Activated naive CD8-positive, alpha-beta T cell treated with anti-CD3 and anti-CD28 coated beads, Interleukin-2, amount 10 ng/mL, durations not matched to agents 7 days and 5 days (primary cell): ENCODE measurements at regions not wholly inside any gene's neighbourhood (a gene's known extent, or its start where the extent isn't known, plus 50 kb on each side); places are given as distances from the start of the nearest gene placed in this dataset.

Experiments
- ATAC-seq: fragments of 150-1000 bp; cut with Tn5 transposase; one replicate; pipeline ENCODE4 v1.10.0; 2021; ENCODE audit warnings: low read depth, moderate library complexity
- POLR2A ChIA-PET: fragments of 350-600 bp; sonication (Branson Sonifier 250); formaldehyde crosslinking; loops from one replicate; lab custom pipeline; 2021; ENCODE audit warnings: antibody characterized with exemption; lab: Charles Lee
- DNase-seq: peaks from one replicate; pipeline ENCODE4 v3.0.0; 2021
- H3K27ac Mint-ChIP-seq: one replicate; pipeline ENCODE4 v1.8.0; 2022; ENCODE audit warnings: mild to moderate bottlenecking, mixed read lengths
- H3K27me3 Mint-ChIP-seq: one replicate; pipeline ENCODE4 v1.8.0; 2022; ENCODE audit warnings: mild to moderate bottlenecking, moderate library complexity, mixed read lengths
- H3K36me3 Mint-ChIP-seq: one replicate; pipeline ENCODE4 v1.8.0; 2021; ENCODE audit warnings: mild to moderate bottlenecking, mixed read lengths
- H3K4me1 Mint-ChIP-seq: one replicate; pipeline ENCODE4 v1.8.0; 2021; ENCODE audit warnings: mixed read lengths
- H3K4me3 Mint-ChIP-seq: one replicate; pipeline ENCODE4 v1.8.0; 2022; ENCODE audit warnings: mild to moderate bottlenecking, moderate library complexity, mixed read lengths
- H3K9me3 Mint-ChIP-seq: one replicate; pipeline ENCODE4 v1.8.0; 2021; ENCODE audit warnings: mixed read lengths

- Mint-ChIP-seq H3K27me3 (no peaks in the 10 kb centered on the region), H3K4me1 (no peaks in the 10 kb centered on the region), H3K27ac (no peak overlapping the region), H3K4me3 (no peak overlapping the region), H3K36me3 (no peaks in the 10 kb centered on the region), H3K9me3 (no peaks in the 10 kb centered on the region)
- POLR2A ChIA-PET, result no interaction called here
- DNase-seq (no peak), ATAC-seq (no peak)
These were observed 867.3 kb downstream of the PCDH18 start for GRCh38 chr4:136664988-136665387.

- H3K9me3 Mint-ChIP-seq, result no peaks in the 10 kb centered on the region
- H3K27ac Mint-ChIP-seq, result no peak overlapping the region
- DNase-seq (no peak), ATAC-seq (no peak)
- H3K27me3 Mint-ChIP-seq, result no peaks in the 10 kb centered on the region
- H3K4me1 Mint-ChIP-seq, result no peaks in the 10 kb centered on the region
- POLR2A ChIA-PET, result no interaction called here
- H3K36me3 Mint-ChIP-seq, result no peaks in the 10 kb centered on the region
- no peak overlapping the region for H3K4me3 Mint-ChIP-seq
These were observed 869.8 kb downstream of the PCDH18 start for GRCh38 chr4:136662539-136662938.

- no peaks in the 10 kb centered on the region for H3K9me3 Mint-ChIP-seq
- H3K27me3 Mint-ChIP-seq, result no peaks in the 10 kb centered on the region
- H3K4me1 Mint-ChIP-seq, result no peaks in the 10 kb centered on the region
- DNase-seq, result no peak
- POLR2A ChIA-PET, result no interaction called here
- H3K27ac Mint-ChIP-seq, result no peak overlapping the region
- no peak overlapping the region for H3K4me3 Mint-ChIP-seq
- no peak for ATAC-seq
- no peaks in the 10 kb centered on the region for H3K36me3 Mint-ChIP-seq
These were observed 878.5 kb downstream of the PCDH18 start for GRCh38 chr4:136653640-136654406.

GRCh38 chr4:136651932-136652331 lies 880.4 kb downstream of the PCDH18 start:
- Mint-ChIP-seq H3K27me3 (no peaks in the 10 kb centered on the region), H3K4me3 (no peak overlapping the region), H3K36me3 (no peaks in the 10 kb centered on the region), H3K27ac (no peak overlapping the region), H3K9me3 (no peaks in the 10 kb centered on the region), H3K4me1 (no peaks in the 10 kb centered on the region)
- ATAC-seq, result no peak
- no peak for DNase-seq
- POLR2A ChIA-PET, result no interaction called here

- Mint-ChIP-seq H3K27ac (no peak overlapping the region), H3K36me3 (no peaks in the 10 kb centered on the region), H3K27me3 (no peaks in the 10 kb centered on the region), H3K4me3 (no peak overlapping the region), H3K4me1 (no peaks in the 10 kb centered on the region), H3K9me3 (no peaks in the 10 kb centered on the region)
- ATAC-seq, result no peak
- POLR2A ChIA-PET, result no interaction called here
- no peak for DNase-seq
These were observed 881.0 kb downstream of the PCDH18 start for GRCh38 chr4:136651278-136651667.

- Mint-ChIP-seq H3K9me3 (no peaks in the 10 kb centered on the region), H3K27ac (no peak overlapping the region), H3K4me3 (no peak overlapping the region), H3K27me3 (no peaks in the 10 kb centered on the region), H3K36me3 (no peaks in the 10 kb centered on the region), H3K4me1 (no peaks in the 10 kb centered on the region)
- DNase-seq (no peak), ATAC-seq (no peak)
- POLR2A ChIA-PET, result no interaction called here
These were observed 881.6 kb downstream of the PCDH18 start for GRCh38 chr4:136650541-136651277.

- DNase-seq (no peak), ATAC-seq (no peak)
- no peak overlapping the region for H3K4me3 Mint-ChIP-seq
- no peaks in the 10 kb centered on the region for H3K36me3 Mint-ChIP-seq
- no peaks in the 10 kb centered on the region for H3K4me1 Mint-ChIP-seq
- POLR2A ChIA-PET, result no interaction called here
- no peak overlapping the region for H3K27ac Mint-ChIP-seq
- H3K27me3 Mint-ChIP-seq, result no peaks in the 10 kb centered on the region
- no peaks in the 10 kb centered on the region for H3K9me3 Mint-ChIP-seq
These were observed 888.0 kb downstream of the PCDH18 start for GRCh38 chr4:136644279-136644678.

- ATAC-seq (no peak), DNase-seq (no peak)
- no peaks in the 10 kb centered on the region for H3K27me3 Mint-ChIP-seq
- H3K4me3 Mint-ChIP-seq, result no peak overlapping the region
- H3K4me1 Mint-ChIP-seq, result no peaks in the 10 kb centered on the region
- POLR2A ChIA-PET, result no interaction called here
- H3K36me3 Mint-ChIP-seq, result no peaks in the 10 kb centered on the region
- H3K9me3 Mint-ChIP-seq, result no peaks in the 10 kb centered on the region
- H3K27ac Mint-ChIP-seq, result no peak overlapping the region
These were observed 888.9 kb downstream of the PCDH18 start for GRCh38 chr4:136643416-136643815.

- Mint-ChIP-seq H3K9me3 (no peaks in the 10 kb centered on the region), H3K27ac (no peak overlapping the region), H3K36me3 (no peaks in the 10 kb centered on the region), H3K27me3 (no peaks in the 10 kb centered on the region), H3K4me3 (no peak overlapping the region), H3K4me1 (no peaks in the 10 kb centered on the region)
- ATAC-seq (no peak), DNase-seq (no peak)
- POLR2A ChIA-PET, result no interaction called here
These were observed 895.1 kb downstream of the PCDH18 start for GRCh38 chr4:136637071-136637777.

GRCh38 chr4:136636155-136636554 lies 896.1 kb downstream of the PCDH18 start:
- Mint-ChIP-seq H3K4me3 (no peak overlapping the region), H3K27me3 (no peaks in the 10 kb centered on the region), H3K9me3 (no peaks in the 10 kb centered on the region), H3K4me1 (no peaks in the 10 kb centered on the region), H3K36me3 (no peaks in the 10 kb centered on the region), H3K27ac (no peak overlapping the region)
- DNase-seq (no peak), ATAC-seq (no peak)
- POLR2A ChIA-PET, result no interaction called here

- H3K27ac Mint-ChIP-seq, result no peak overlapping the region
- H3K4me1 Mint-ChIP-seq, result no peaks in the 10 kb centered on the region
- DNase-seq (no peak), ATAC-seq (no peak)
- no peak overlapping the region for H3K4me3 Mint-ChIP-seq
- no peaks in the 10 kb centered on the region for H3K27me3 Mint-ChIP-seq
- POLR2A ChIA-PET, result no interaction called here
- H3K9me3 Mint-ChIP-seq, result no peaks in the 10 kb centered on the region
- no peaks in the 10 kb centered on the region for H3K36me3 Mint-ChIP-seq
These were observed 898.2 kb downstream of the PCDH18 start for GRCh38 chr4:136634121-136634520.

GRCh38 chr4:136599890-136600289 lies 932.4 kb downstream of the PCDH18 start:
- Mint-ChIP-seq H3K9me3 (peaks cover 2% of the 10 kb centered on the region), H3K27me3 (peaks cover 1% of the 10 kb centered on the region), H3K4me1 (no peaks in the 10 kb centered on the region), H3K27ac (no peak overlapping the region), H3K4me3 (no peak overlapping the region), H3K36me3 (no peaks in the 10 kb centered on the region)
- POLR2A ChIA-PET, result no interaction called here
- ATAC-seq (no peak), DNase-seq (no peak)

- ATAC-seq, result no peak
- H3K9me3 Mint-ChIP-seq, result no peaks in the 10 kb centered on the region
These were observed 941.9 kb downstream of the PCDH18 start for GRCh38 chr4:136590440-136590839.

GRCh38 chr4:136583567-136583966 lies 948.7 kb downstream of the PCDH18 start:
- no peak overlapping the region for H3K27ac Mint-ChIP-seq
- H3K9me3 Mint-ChIP-seq, result peaks cover 1% of the 10 kb centered on the region
- ATAC-seq (no peak), DNase-seq (no peak)
- POLR2A ChIA-PET, result no interaction called here
- no peaks in the 10 kb centered on the region for H3K36me3 Mint-ChIP-seq
- H3K4me1 Mint-ChIP-seq, result no peaks in the 10 kb centered on the region
- no peaks in the 10 kb centered on the region for H3K27me3 Mint-ChIP-seq
- no peak overlapping the region for H3K4me3 Mint-ChIP-seq

More at GRCh38 chr4:136590440-136590839, 941.9 kb downstream of the PCDH18 start:
- no peak for DNase-seq
- POLR2A ChIA-PET, result no interaction called here
- Mint-ChIP-seq H3K4me1 (no peaks in the 10 kb centered on the region), H3K27ac (no peak overlapping the region), H3K4me3 (no peak overlapping the region), H3K36me3 (no peaks in the 10 kb centered on the region), H3K27me3 (no peaks in the 10 kb centered on the region)
